Subcutaneous abdominal adipose tissue (tissue), 5 donors: ENCODE measurements at regions not wholly inside any gene's neighbourhood (a gene's known extent, or its start where the extent isn't known, plus 50 kb on each side); places are given as distances from the start of the nearest gene placed in this dataset.
"Not testable (repeated sequence)": the region's sequence is repeated elsewhere in the genome, so short reads cannot be mapped to it uniquely, and the experiment has no call there.

Source experiments
- H3K27ac ChIP-seq: one replicate; pipeline ENCODE4 v1.7.0; 2013; ENCODE audit warnings: low read depth, mild to moderate bottlenecking, inconsistent platforms, low read length, moderate library complexity
- H3K27me3 ChIP-seq, 5 donors: one replicate each; pipeline ENCODE4 v1.7.0; 2013; ENCODE audit warnings: low read length in 5 of 5, inconsistent platforms in 1 of 5; ENCODE audit not compliant: control insufficient read depth in 5 of 5, insufficient read depth in 4 of 5
- H3K36me3 ChIP-seq, 5 donors: one replicate each; pipeline ENCODE4 v1.7.0; 2013; ENCODE audit warnings: low read length in 5 of 5; ENCODE audit not compliant: control insufficient read depth in 5 of 5, insufficient read depth in 5 of 5
- H3K4me1 ChIP-seq, 5 donors: one replicate each; pipeline ENCODE4 v1.7.0; 2013; ENCODE audit warnings: low read length in 5 of 5, mild to moderate bottlenecking in 3 of 5, moderate library complexity in 1 of 5; ENCODE audit not compliant: control insufficient read depth in 5 of 5, insufficient read depth in 5 of 5
- H3K4me3 ChIP-seq, 5 donors: one replicate each; pipeline ENCODE4 v1.7.0; 2013; ENCODE audit warnings: low read length in 5 of 5, low read depth in 1 of 5
- H3K9ac ChIP-seq, 5 donors: one replicate each; pipeline ENCODE4 v1.7.0; 2013; ENCODE audit warnings: low read length in 5 of 5, mild to moderate bottlenecking in 4 of 5, moderate library complexity in 3 of 5
- H3K9me3 ChIP-seq, 5 donors: one replicate each; pipeline ENCODE4 v1.7.0; 2013; ENCODE audit warnings: low read length in 5 of 5; ENCODE audit not compliant: control insufficient read depth in 5 of 5
- donor health status: healthy.
- donor health status: healthy.
- donor health status: healthy.
- donor health status: healthy.
- donor health status: healthy.

DNA sequence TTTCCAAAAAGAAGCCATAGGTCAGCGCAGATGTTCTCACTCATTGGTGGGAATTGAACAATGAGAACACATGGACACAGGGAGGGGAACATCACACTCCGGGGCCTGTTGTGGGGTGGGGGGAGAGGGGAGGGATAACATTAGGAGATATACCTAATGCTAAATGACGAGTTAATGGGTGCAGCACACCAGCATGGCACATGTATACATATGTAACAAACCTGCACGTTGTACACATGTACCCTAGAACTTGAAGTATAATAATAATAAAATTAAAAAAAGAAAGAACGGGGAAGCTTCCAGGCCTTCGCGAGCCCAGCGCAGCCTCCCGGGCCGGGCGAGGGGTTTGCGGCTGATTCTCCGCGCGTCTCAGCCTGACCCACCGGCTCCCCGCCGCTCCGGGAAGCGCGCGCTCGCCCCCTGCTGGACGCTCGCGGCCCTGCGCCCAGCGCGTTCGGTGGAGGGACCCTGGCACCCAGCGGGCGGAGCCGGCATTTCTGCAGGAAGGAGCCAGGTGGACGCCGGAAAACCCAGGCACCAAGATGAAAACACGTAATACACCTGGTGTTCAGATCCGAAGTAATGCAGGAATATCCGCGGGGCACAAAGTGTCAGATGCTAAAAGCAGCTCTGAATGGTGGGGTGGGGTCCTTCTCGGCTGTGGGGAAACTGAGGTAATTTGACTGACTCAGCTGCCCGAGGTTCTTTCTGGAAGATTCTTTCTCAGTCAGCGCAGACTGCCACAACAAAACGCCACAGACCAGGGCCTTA is 67.1 kb upstream of the PPP1R26 start:
- not testable (repeated sequence) for H3K27ac ChIP-seq, H3K9ac ChIP-seq, H3K4me1 ChIP-seq, H3K9me3 ChIP-seq, H3K4me3 ChIP-seq, H3K36me3 ChIP-seq
- H3K27me3 ChIP-seq, result peaks cover 9 to 34% (median 23%) of the 10 kb centered on the region in 5 donors

DNA sequence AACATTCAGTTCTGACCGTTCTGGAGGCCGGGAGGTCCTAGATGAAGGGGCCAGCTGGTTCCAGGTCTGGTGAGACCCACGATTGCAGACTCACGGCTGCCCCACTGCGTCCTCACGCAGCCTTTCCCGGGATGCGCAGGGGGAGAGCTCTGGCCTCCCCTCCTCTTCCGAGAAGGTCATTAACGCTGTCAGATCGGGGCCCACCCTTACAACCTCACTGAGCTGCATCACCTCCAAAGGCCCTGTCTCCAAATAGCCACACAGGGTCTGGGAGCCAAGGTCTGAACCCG is 66.6 kb upstream of the PPP1R26 start:
- H3K9ac ChIP-seq, result no peak overlapping the region
- peaks cover 9 to 39% (median 23%) of the 10 kb centered on the region in 5 donors for H3K27me3 ChIP-seq
- H3K4me3 ChIP-seq, result no peak overlapping the region
- no peak overlapping the region for H3K27ac ChIP-seq
- H3K4me1 ChIP-seq, result no peaks in the 10 kb centered on the region
- no peaks in the 10 kb centered on the region for H3K36me3 ChIP-seq
- peaks cover 0 to 1% (median 0%) of the 10 kb centered on the region in 5 donors for H3K9me3 ChIP-seq

DNA sequence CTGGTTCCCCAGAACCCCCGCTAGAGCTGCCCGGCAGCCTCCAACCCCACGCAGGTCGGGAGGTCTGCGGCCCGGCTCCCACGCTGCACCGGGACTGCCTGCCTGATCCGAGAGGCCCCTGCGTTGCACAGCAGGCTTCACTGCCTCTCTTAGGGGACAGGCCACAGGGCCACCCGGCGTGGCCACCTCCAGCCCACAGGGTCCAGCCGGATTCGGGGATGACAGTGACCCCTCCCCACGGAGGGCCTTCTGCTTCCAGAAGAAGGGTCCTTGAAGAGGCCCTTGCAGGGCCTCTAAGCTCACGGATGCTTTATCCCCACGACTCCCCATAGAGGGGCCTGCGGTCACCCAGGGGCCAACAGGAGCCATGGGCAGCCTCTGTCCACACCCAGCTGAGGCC is 66.1 kb upstream of the PPP1R26 start:
- Histone ChIP-seq H3K27me3 (peaks cover 6 to 35% (median 23%) of the 10 kb centered on the region in 5 donors), H3K27ac (no peak overlapping the region), H3K4me3 (no peak overlapping the region), H3K4me1 (no peaks in the 10 kb centered on the region), H3K9ac (no peak overlapping the region), H3K9me3 (no peaks in the 10 kb centered on the region), H3K36me3 (no peaks in the 10 kb centered on the region)

DNA sequence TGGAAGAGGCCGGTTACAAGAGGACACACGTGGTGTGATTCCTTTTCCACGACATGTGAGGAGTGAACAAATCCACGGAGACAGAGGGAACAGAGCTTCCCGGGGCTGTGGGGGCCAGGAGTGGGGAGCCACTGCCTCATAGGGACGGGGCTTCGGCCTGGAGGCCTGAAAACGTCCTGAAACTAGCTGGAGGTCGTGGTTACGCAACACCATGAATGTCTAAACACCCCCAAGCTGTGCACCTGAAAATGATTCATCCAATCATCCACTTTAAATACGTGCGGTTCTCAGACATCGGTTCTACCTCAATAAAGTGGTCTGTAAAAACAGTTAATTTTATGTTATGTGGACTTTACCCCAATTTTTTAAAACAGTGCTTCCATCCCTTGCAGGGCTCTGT is 65.3 kb upstream of the PPP1R26 start:
- peaks cover 6 to 34% (median 24%) of the 10 kb centered on the region in 5 donors for H3K27me3 ChIP-seq
- no peak overlapping the region for H3K4me3 ChIP-seq
- H3K9ac ChIP-seq, result no peak overlapping the region
- no peaks in the 10 kb centered on the region for H3K4me1 ChIP-seq
- no peaks in the 10 kb centered on the region for H3K36me3 ChIP-seq
- no peak overlapping the region for H3K27ac ChIP-seq
- no peaks in the 10 kb centered on the region for H3K9me3 ChIP-seq

DNA sequence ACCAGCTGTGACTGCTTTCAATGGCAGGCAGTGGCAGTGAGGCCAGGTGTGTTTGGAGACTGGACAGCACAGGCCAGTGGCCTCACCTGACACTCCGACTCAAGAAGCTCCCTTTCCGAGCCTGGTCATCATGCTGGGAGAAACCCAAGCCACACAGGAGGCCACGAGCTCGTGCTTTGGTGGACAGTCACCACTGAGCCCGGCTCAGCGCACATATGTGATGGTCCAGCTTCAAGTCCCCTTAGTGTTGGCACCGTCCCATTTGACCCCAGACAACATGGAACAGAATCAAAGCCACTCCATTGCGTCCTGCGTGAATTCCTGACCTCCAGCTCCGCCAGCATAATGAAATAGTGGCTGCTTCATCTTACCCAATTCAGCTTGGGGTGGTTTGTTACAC is 64.0 kb upstream of the PPP1R26 start:
- Histone ChIP-seq H3K9ac (no peak overlapping the region), H3K4me1 (no peaks in the 10 kb centered on the region), H3K27me3 (peaks cover 2 to 31% (median 24%) of the 10 kb centered on the region in 5 donors), H3K9me3 (no peaks in the 10 kb centered on the region), H3K27ac (no peak overlapping the region), H3K36me3 (no peaks in the 10 kb centered on the region), H3K4me3 (no peak overlapping the region)

DNA sequence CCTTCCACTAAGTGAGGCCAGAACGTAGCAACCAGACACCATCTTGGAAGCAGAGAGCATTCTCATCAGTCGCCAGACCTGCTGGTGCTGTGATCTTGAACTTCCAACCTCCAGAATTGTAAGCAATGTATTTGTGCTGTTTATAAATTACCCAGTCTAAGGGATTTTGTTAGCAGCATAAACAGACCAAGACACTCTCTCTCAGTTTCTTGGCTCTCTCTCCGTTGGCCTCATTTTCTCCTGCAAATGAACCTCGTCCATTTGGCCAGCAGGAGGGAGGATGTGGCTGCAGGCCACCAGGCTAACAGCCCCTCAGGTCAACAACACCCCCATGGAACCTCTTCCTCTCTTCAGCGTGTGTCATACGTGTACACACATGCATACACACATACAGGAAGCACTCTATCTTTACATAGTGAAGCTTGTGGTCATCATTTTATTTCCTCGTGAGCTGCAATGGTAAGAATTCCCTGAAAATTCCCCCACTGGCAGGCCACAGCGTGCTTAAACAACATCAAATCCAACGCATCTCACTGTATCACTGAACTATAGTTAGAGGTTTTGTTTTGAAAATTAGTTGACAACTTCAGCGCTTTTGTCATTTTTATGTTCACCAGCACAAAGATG is 62.8 kb upstream of the PPP1R26 start:
- Histone ChIP-seq H3K4me3 (no peak overlapping the region), H3K36me3 (no peaks in the 10 kb centered on the region), H3K27ac (no peak overlapping the region), H3K4me1 (no peaks in the 10 kb centered on the region), H3K9me3 (no peaks in the 10 kb centered on the region), H3K9ac (no peak overlapping the region), H3K27me3 (peaks cover 0 to 31% (median 24%) of the 10 kb centered on the region in 5 donors)

DNA sequence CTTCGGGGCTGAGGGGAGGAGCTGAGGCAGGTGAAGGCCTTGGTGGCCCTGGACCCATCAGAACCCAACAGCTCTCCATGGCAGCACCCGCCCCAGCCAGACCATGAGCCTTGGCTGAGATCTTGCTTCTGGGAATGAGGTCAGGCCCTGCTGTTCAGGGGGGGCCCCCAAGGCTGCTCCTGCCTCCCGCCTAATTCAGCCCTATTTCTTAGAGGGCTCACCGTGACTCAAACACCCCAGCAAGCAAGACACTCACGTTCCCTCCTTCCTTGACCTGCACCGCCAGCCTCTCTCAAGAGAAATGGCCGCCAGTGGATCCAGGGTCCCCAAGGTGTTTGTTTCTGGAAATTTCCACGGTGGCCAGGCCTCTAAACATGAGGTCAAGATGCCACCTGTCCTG is 61.4 kb upstream of the PPP1R26 start:
- peaks cover 4 to 31% (median 30%) of the 10 kb centered on the region in 5 donors for H3K27me3 ChIP-seq
- no peak overlapping the region for H3K4me3 ChIP-seq
- H3K4me1 ChIP-seq, result no peaks in the 10 kb centered on the region
- no peak overlapping the region for H3K9ac ChIP-seq
- no peaks in the 10 kb centered on the region for H3K9me3 ChIP-seq
- H3K27ac ChIP-seq, result no peak overlapping the region
- no peaks in the 10 kb centered on the region for H3K36me3 ChIP-seq

DNA sequence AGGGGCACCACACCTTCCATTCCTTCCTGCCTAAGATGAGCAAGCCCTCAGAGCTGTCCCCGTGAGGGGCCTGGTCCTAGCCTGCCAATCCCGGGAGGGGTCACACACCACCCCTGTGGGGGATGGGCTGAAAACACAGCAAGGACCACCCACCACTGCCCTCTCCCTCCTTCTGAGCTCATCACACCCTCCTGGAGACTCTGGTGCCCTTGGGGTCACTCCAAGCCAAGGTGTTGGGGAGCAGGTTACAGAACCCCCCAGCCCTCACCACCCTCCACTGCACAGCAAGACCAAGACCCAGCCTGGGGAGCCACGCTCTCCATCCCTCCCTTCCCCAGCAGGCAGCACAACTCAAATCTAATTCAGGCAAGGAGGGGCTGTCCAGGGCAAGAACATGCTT is 60.5 kb upstream of the PPP1R26 start:
- H3K27me3 ChIP-seq, result peaks cover 4 to 29% (median 26%) of the 10 kb centered on the region in 5 donors
- no peak overlapping the region for H3K4me3 ChIP-seq
- H3K4me1 ChIP-seq, result no peaks in the 10 kb centered on the region
- H3K27ac ChIP-seq, result no peak overlapping the region
- H3K9me3 ChIP-seq, result peaks cover 0 to 9% (median 5%) of the 10 kb centered on the region in 5 donors
- no peak overlapping the region for H3K9ac ChIP-seq
- H3K36me3 ChIP-seq, result no peaks in the 10 kb centered on the region

DNA sequence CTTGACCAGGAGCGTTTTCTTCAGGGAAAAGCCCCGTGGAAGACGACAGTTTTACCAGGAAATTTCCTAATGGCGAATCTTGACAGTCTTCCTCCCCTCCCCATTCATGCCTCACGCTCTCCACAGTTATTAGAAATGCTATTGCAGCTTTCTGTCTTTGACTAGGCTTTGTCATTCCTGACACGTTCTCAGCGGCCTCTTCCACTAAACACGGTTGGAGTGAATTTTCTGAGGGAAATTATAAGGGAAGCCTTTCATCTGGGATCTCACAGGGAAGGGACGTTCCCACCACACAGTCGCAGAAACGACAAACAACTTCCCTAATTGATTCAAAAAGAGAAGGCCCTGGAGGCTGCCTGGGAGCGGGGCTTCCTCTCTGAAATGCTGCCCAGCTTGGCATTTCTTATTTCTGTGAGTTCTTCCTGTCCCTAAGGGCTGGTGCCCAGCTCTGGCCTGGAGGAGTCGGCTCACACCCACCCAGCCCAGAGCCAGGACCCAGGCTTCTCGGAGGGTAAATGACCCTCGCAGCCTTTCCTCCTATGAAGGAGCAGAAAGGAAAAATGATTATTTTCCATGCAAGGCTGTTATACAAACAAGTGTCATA is 57.1 kb upstream of the PPP1R26 start:
- Histone ChIP-seq H3K9me3 (peaks cover 0 to 9% (median 6%) of the 10 kb centered on the region in 5 donors), H3K27me3 (peaks cover 4 to 23% (median 14%) of the 10 kb centered on the region in 5 donors), H3K9ac (no peak overlapping the region), H3K36me3 (no peaks in the 10 kb centered on the region), H3K4me3 (no peak overlapping the region), H3K27ac (no peak overlapping the region), H3K4me1 (no peaks in the 10 kb centered on the region)

DNA sequence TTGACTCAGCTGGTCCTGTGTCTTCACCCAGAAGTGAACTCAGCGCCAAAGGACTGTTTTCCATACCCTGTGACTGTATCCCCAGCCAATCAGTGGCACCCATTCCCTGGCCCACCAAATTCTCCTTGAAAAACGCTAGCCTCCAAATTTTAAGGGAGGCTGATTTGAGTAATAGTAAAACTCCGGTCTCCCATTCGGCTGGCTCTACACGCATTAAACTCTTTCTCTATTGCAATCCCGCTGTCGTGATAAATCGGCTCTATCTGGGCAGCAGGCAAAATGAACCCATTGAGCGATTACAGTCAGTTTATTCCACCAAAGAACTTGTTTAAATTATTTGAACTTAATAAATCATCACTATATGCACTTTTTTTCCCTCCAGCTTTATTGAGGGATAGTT is 55.9 kb upstream of the PPP1R26 start:
- Histone ChIP-seq H3K36me3 (no peaks in the 10 kb centered on the region), H3K4me1 (no peaks in the 10 kb centered on the region), H3K9me3 (peaks cover 0 to 9% (median 6%) of the 10 kb centered on the region in 5 donors), H3K27me3 (peaks cover 3 to 23% (median 9%) of the 10 kb centered on the region in 5 donors), H3K4me3 (no peak overlapping the region), H3K9ac (no peak overlapping the region), H3K27ac (no peak overlapping the region)
